ENCODE measurements at regions not wholly inside any gene's neighbourhood (a gene's known extent, or its start where the extent isn't known, plus 50 kb on each side); places are given as distances from the start of the nearest gene placed in this dataset.

- TF ChIP-seq EZH2 (IDR thresholded peaks at IDR 0.05; ENCODE audit: low read length, missing control alignments) (no peak), CTCF (conservative IDR thresholded peaks at IDR 0.05 in 1 of 2, IDR thresholded peaks at IDR 0.05 in 1 of 2; ENCODE audit: low read depth in 1 of 2, low read length in 2 of 2) (no peak)
These were observed 221.7 kb downstream of the UNC5CL start for GRCh38 chr6:40817369-40817768.

All from fibroblast of lung (primary cell).